HepG2 (cell line): ENCODE measurements at regions not wholly inside any gene's neighbourhood (a gene's known extent, or its start where the extent isn't known, plus 50 kb on each side); places are given as distances from the start of the nearest gene placed in this dataset.

Experiments
- ATAC-seq: fragments of 200-7000 bp; cut with Tn5 transposase; 3 replicates; pipeline ENCODE4 v1.9.1; 2020; ENCODE audit warnings: mild to moderate bottlenecking, moderate library complexity
- BruUV-seq: library from RNA; stranded (reverse); fragments of 400-500 nt; replicated peaks from 2 replicates; lab custom pipeline; 2021; lab: Mats Ljungman, UMichigan
- CTCF ChIA-PET: fragments of 300-600 bp; formaldehyde crosslinking; extraction: SDS; loops from one replicate; lab custom pipeline; 2021; ENCODE audit warnings: low total read pairs, inconsistent platforms, low intra/inter-chr PET ratio; lab: Yijun Ruan, JAX
- POLR2A ChIA-PET: fragments of 350-600 bp; sonication (Branson Sonifier 250); formaldehyde crosslinking; loops from one replicate; lab custom pipeline; 2020; ENCODE audit warnings: antibody characterized with exemption, inconsistent platforms; lab: Yijun Ruan, JAX
- DNase-seq: peaks from one replicate; pipeline ENCODE4 v3.0.0-alpha.2; 2015; ENCODE audit warnings: low spot score
- FAIRE-seq: peaks from 3 replicates; lab custom pipeline; 2011; peaks lifted over from hg19 to GRCh38; lab: Jason Lieb, UNC
- H2AFZ ChIP-seq: one replicate; pipeline ENCODE4 v1.6.1; 2011; ENCODE audit warnings: low read length, inconsistent platforms
- H3K27ac ChIP-seq: fragments of 300-600 bp; 3 replicates; pipeline ENCODE4 v1.8.0; 2011; ENCODE audit warnings: mixed run types, mild to moderate bottlenecking, mixed read lengths, low read length, inconsistent platforms; ENCODE audit not compliant: insufficient read depth; ENCODE audit errors: extremely low read length
- H3K27me3 ChIP-seq, 2 experiments: fragments of 200-600 bp in 1 of 2; 2 replicates in 1 of 2; 3 replicates in 1 of 2; pipeline versions ENCODE4 v1.6.0 to v1.8.0; 2011; ENCODE audit warnings: low read length in 2 of 2, mild to moderate bottlenecking in 2 of 2, moderate library complexity in 2 of 2, inconsistent platforms in 1 of 2; ENCODE audit not compliant: insufficient read depth in 2 of 2, control insufficient read depth in 1 of 2
- H3K36me3 ChIP-seq, 2 experiments: fragments of 200-600 bp in 1 of 2; replicated peaks in 1 of 2; 2 replicates in 1 of 2; 3 replicates in 1 of 2; pipeline versions ENCODE4 v1.5.1 to v1.8.0; 2011; ENCODE audit warnings: low read length in 2 of 2, inconsistent platforms in 1 of 2; ENCODE audit not compliant: insufficient read depth in 2 of 2, control insufficient read depth in 1 of 2
- H3K4me1 ChIP-seq: 2 replicates; pipeline ENCODE4 v1.5.1; 2012; ENCODE audit warnings: low read length, inconsistent platforms; ENCODE audit not compliant: insufficient read depth
- H3K4me2 ChIP-seq: 2 replicates; pipeline ENCODE4 v1.6.0; 2011; ENCODE audit warnings: low read depth, low read length, inconsistent platforms
- H3K4me3 ChIP-seq, 3 experiments: fragments of 200-600 bp in 1 of 3; sonication (generic), shearing (Covaris generic) in 1 of 3; replicated peaks in 1 of 3; 2 replicates each; pipeline ENCODE4 v1.5.1; 2011 to 2016; ENCODE audit warnings: low read length in 3 of 3, inconsistent platforms in 2 of 3, low read depth in 2 of 3, mild to moderate bottlenecking in 2 of 3, control low read depth in 1 of 3, mixed read lengths in 1 of 3; ENCODE audit not compliant: insufficient read depth in 1 of 3
- H3K79me2 ChIP-seq: one replicate; pipeline ENCODE4 v1.6.1; 2011; ENCODE audit warnings: low read length, inconsistent platforms; ENCODE audit not compliant: insufficient read depth
- H3K9ac ChIP-seq: 2 replicates; pipeline ENCODE4 v1.6.0; 2011; ENCODE audit warnings: mild to moderate bottlenecking, low read depth, low read length, inconsistent platforms; ENCODE audit not compliant: insufficient read depth
- H3K9me3 ChIP-seq: 2 replicates; pipeline ENCODE4 v1.5.1; 2012; ENCODE audit warnings: mild to moderate bottlenecking, low read length
- H4K20me1 ChIP-seq: 2 replicates; pipeline ENCODE4 v1.6.0; 2011; ENCODE audit warnings: inconsistent platforms, mild to moderate bottlenecking, low read length, moderate library complexity; ENCODE audit not compliant: insufficient read depth
- CREB3 ChIP-seq: sonication (generic); formaldehyde crosslinking; IDR thresholded peaks from 2 replicates; pipeline ENCODE4 v1.5.0; 2020; ENCODE audit warnings: missing genetic modification reagents
- KDM1A ChIP-seq: IDR thresholded peaks from 2 replicates; pipeline ENCODE4 v1.6.1; 2016; ENCODE audit warnings: missing compliant biosample characterization
- PAX8 ChIP-seq: sonication (generic); formaldehyde crosslinking; IDR thresholded peaks from 2 replicates; pipeline ENCODE4 v1.8.0; 2022; ENCODE audit warnings: mild to moderate bottlenecking, missing genetic modification reagents, borderline replicate concordance
- RNF219 ChIP-seq: sonication (generic); formaldehyde crosslinking; IDR thresholded peaks from 2 replicates; pipeline ENCODE4 v1.5.0; 2020; ENCODE audit warnings: mild to moderate bottlenecking, missing genetic modification reagents
- YEATS4 ChIP-seq: sonication (generic); formaldehyde crosslinking; IDR thresholded peaks from 2 replicates; pipeline ENCODE4 v1.4.0; 2020; ENCODE audit warnings: missing genetic modification reagents, borderline replicate concordance
- ZBED4 ChIP-seq: sonication (generic); formaldehyde crosslinking; IDR thresholded peaks from 2 replicates; pipeline ENCODE4 v1.4.0; 2020; ENCODE audit warnings: missing genetic modification reagents, borderline replicate concordance
- ZNF629 ChIP-seq: sonication (generic); formaldehyde crosslinking; conservative IDR thresholded peaks from 2 replicates; pipeline ENCODE4 v1.5.0; 2020; ENCODE audit warnings: missing genetic modification reagents
- WGBS: methylation state at CpG from one replicate; pipeline ENCODE4 v1.1.6; 2017; ENCODE audit warnings: low lambda C conversion rate; 5-methylcytosine and 5-hydroxymethylcytosine counted together
- in situ Hi-C: cut with HindIII; loops from 2 replicates; pipeline ENCODE4 v1.10.0; 2017; ENCODE audit warnings: low pct_unique_long_range_greater_than_20kb; ENCODE audit not compliant: extremely low pct_ligation_motif_present
- intact Hi-C: fragments of 100-400 bp; cut with micrococcal nuclease; formaldehyde crosslinking; loops from one replicate; pipeline ENCODE4 v1.10.0; 2022; ENCODE audit not compliant: unreplicated experiment

GRCh38 chr7:26533217-26533616, 241.6 kb downstream of the SNX10 start (continued):
- TF ChIP-seq ZBED4 (no peak), KDM1A (no peak), RNF219 (CRISPR knock-in tag) (no peak), PAX8 (no peak)

GRCh38 chr7:26534649-26535482, 243.2 kb downstream of the SNX10 start:
- Histone ChIP-seq H3K4me1 (no peaks in the 10 kb centered on the region), H3K27me3 (peaks cover 1 to 41% of the 10 kb centered on the region in 2 experiments; a peak in 4 of 5 replicates), H3K4me3 (no peak overlapping the region), H3K4me2 (no peak overlapping the region), H3K79me2 (no peaks in the 10 kb centered on the region), H3K9me3 (no peaks in the 10 kb centered on the region), H3K27ac (no peak overlapping the region), H2AFZ (no peak overlapping the region), H3K36me3 (no peaks in the 10 kb centered on the region), H3K9ac (no peak overlapping the region), H4K20me1 (no peaks in the 10 kb centered on the region)
- in situ Hi-C loops: no loop called here
- no peak for DNase-seq
- CTCF ChIA-PET: no interaction called here
- POLR2A ChIA-PET: no interaction called here
- no peak for TF ChIP-seq CREB3
- no peak for TF ChIP-seq YEATS4
- no peak for TF ChIP-seq ZNF629
- no peak for ATAC-seq
- FAIRE-seq: no peak
- BruUV-seq: no TSS peak
- 43% methylated on average over 17 of the region's 17 CpGs for WGBS
- intact Hi-C loops: no loop called here
